ENCODE measurements at regions not wholly inside any gene's neighbourhood (a gene's known extent, or its start where the extent isn't known, plus 50 kb on each side); places are given as distances from the start of the nearest gene placed in this dataset.
"Not testable (repeated sequence)": the region's sequence is repeated elsewhere in the genome, so short reads cannot be mapped to it uniquely, and the experiment has no call there.

- no peak for DNase-seq (ENCODE audit: low spot score)
Measured at GRCh38 chr13:91025442-91025841, 322.0 kb upstream of the MIR17HG start.

GRCh38 chr13:91031508-91031907 lies 316.0 kb upstream of the MIR17HG start:
- DNase-seq (ENCODE audit: low spot score), result no peak

GRCh38 chr13:91032104-91032503 lies 315.4 kb upstream of the MIR17HG start:
- no peak for DNase-seq (ENCODE audit: low spot score)

GRCh38 chr13:91036886-91037285 lies 310.6 kb upstream of the MIR17HG start:
- DNase-seq (ENCODE audit: low spot score), result no peak

- DNase-seq (ENCODE audit: low spot score), result no peak
Measured at GRCh38 chr13:91042870-91043269, 304.6 kb upstream of the MIR17HG start.

- no peak for DNase-seq (ENCODE audit: low spot score)
Measured at GRCh38 chr13:91045351-91046034, 302.0 kb upstream of the MIR17HG start.

- no peak for DNase-seq (ENCODE audit: low spot score)
Measured at GRCh38 chr13:91046715-91047327, 300.7 kb upstream of the MIR17HG start.

- DNase-seq (ENCODE audit: low spot score), result no peak
Measured at GRCh38 chr13:91050970-91051369, 296.5 kb upstream of the MIR17HG start.

GRCh38 chr13:91052876-91053275 lies 294.6 kb upstream of the MIR17HG start:
- no peak for DNase-seq (ENCODE audit: low spot score)

- DNase-seq (ENCODE audit: low spot score), result no peak
Measured at GRCh38 chr13:91053318-91054065, 294.0 kb upstream of the MIR17HG start.

- DNase-seq (ENCODE audit: low spot score), result no peak
Measured at GRCh38 chr13:91054902-91055301, 292.6 kb upstream of the MIR17HG start.

GRCh38 chr13:91056746-91057145 lies 290.7 kb upstream of the MIR17HG start:
- no peak for DNase-seq (ENCODE audit: low spot score)

GRCh38 chr13:91057507-91057906 lies 290.0 kb upstream of the MIR17HG start:
- DNase-seq (ENCODE audit: low spot score), result not testable (repeated sequence)

- DNase-seq (ENCODE audit: low spot score), result no peak
Measured at GRCh38 chr13:91058066-91058465, 289.4 kb upstream of the MIR17HG start.

GRCh38 chr13:91058919-91059318 lies 288.6 kb upstream of the MIR17HG start:
- no peak for DNase-seq (ENCODE audit: low spot score)

GRCh38 chr13:91066745-91067144 lies 280.7 kb upstream of the MIR17HG start:
- DNase-seq (ENCODE audit: low spot score), result no peak

- no peak for DNase-seq (ENCODE audit: low spot score)
Measured at GRCh38 chr13:91072486-91072885, 275.0 kb upstream of the MIR17HG start.

- DNase-seq (ENCODE audit: low spot score), result no peak
Measured at GRCh38 chr13:91074091-91074490, 273.4 kb upstream of the MIR17HG start.

GRCh38 chr13:91076830-91077229 lies 270.7 kb upstream of the MIR17HG start:
- no peak for DNase-seq (ENCODE audit: low spot score)

GRCh38 chr13:91078093-91078679 lies 269.3 kb upstream of the MIR17HG start:
- DNase-seq (ENCODE audit: low spot score), result no peak

GRCh38 chr13:91079176-91079575 lies 268.3 kb upstream of the MIR17HG start:
- DNase-seq (ENCODE audit: low spot score), result no peak

- DNase-seq (ENCODE audit: low spot score), result no peak
Measured at GRCh38 chr13:91085127-91085526, 262.4 kb upstream of the MIR17HG start.

All from activated CD4-positive, alpha-beta T cell treated with anti-CD3 and anti-CD28 coated beads, Interleukin-2, Interleukin-4, amounts not matched to agents 100 ng/mL and 50 ng/mL, durations not matched to agents 16 hours and 8 hours (primary cell).